ENCODE measurements at regions not wholly inside any gene's neighbourhood (a gene's known extent, or its start where the extent isn't known, plus 50 kb on each side); places are given as distances from the start of the nearest gene placed in this dataset.

DNA sequence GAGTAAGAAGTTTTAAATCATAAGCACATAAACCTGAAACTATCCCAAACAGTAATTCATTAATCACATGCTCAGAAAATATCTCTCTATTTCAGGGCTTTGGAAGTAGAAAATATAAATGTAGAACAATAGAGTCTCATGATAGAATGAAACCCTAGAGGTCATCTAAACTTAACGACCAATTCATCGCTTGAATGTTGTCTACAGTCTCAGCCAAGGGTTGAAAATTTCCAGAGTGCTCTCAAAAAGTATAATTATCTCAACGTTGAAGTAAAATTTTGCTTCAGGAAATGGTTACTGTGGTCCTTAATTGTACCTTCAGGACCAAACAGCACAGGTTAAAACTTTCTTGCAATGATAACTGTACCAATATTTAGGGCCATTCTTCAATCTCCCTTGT is 1053.6 kb upstream of the SEL1L start:
- Histone ChIP-seq H3K9me3 (ENCODE audit: control insufficient read depth, low read length) (no peaks in the 10 kb centered on the region), H3K4me1 (ENCODE audit: control insufficient read depth, insufficient read depth, low read length) (peaks cover 3% of the 10 kb centered on the region), H3K9ac (ENCODE audit: low read length) (no peak overlapping the region), H3K4me3 (ENCODE audit: low read length) (no peak overlapping the region), H3K27me3 (replicated peaks; ENCODE audit: control insufficient read depth, insufficient read depth, low read length) (no peaks in the 10 kb centered on the region), H3K36me3 (ENCODE audit: control insufficient read depth, insufficient read depth, low read length, severe bottlenecking) (no peaks in the 10 kb centered on the region)
- DNase-seq (ENCODE audit: low read depth): no peak

DNA sequence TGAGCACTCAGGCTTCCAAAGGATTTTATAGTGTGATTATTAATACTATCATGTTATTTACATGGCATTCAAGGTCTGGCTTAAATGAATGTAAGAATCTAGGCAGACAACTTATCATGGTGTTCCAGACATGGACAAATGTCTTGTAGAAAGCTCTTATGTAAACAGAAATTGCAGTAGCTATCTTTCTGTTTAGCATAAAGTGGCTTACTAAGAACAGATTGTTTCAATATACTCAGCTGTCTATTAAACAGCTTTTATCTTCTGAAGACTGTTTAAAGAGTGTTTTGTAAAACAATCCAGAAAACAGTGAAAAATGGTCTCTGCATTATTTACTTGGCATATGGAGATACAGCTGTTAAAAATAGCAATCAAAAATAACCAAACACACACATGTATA is 1061.8 kb upstream of the SEL1L start:
- DNase-seq (ENCODE audit: low read depth): no peak
- Histone ChIP-seq H3K4me3 (ENCODE audit: low read length) (no peak overlapping the region), H3K36me3 (ENCODE audit: control insufficient read depth, insufficient read depth, low read length, severe bottlenecking) (no peaks in the 10 kb centered on the region), H3K27me3 (replicated peaks; ENCODE audit: control insufficient read depth, insufficient read depth, low read length) (no peaks in the 10 kb centered on the region), H3K9me3 (ENCODE audit: control insufficient read depth, low read length) (peaks cover 4% of the 10 kb centered on the region), H3K4me1 (ENCODE audit: control insufficient read depth, insufficient read depth, low read length) (peaks cover 9% of the 10 kb centered on the region), H3K9ac (ENCODE audit: low read length) (no peak overlapping the region)

DNA sequence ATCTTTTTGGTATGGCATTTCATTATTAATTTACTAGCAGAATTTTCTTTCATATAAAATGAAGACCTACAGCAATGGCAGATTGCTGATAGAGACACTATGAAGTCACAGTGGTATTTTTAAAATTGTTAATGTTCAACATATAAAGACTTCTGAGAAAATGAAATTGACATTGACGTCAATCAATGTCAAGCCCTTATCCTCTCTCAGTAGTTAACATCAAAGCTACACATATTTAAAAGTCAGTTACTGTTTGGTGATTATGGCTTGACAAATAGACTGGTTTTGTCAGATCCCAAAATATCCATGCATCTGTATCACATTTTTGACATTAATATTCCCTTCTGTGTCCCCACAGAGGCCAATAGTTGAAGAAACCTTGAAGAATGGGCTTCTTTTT is 1069.1 kb upstream of the SEL1L start:
- no peaks in the 10 kb centered on the region for H3K36me3 ChIP-seq (ENCODE audit: control insufficient read depth, insufficient read depth, low read length, severe bottlenecking)
- no peak overlapping the region for H3K9ac ChIP-seq (ENCODE audit: low read length)
- H3K4me1 ChIP-seq (ENCODE audit: control insufficient read depth, insufficient read depth, low read length): no peaks in the 10 kb centered on the region
- DNase-seq (ENCODE audit: low read depth): no peak
- H3K9me3 ChIP-seq (ENCODE audit: control insufficient read depth, low read length): peaks cover 4% of the 10 kb centered on the region
- no peaks in the 10 kb centered on the region for H3K27me3 ChIP-seq (replicated peaks; ENCODE audit: control insufficient read depth, insufficient read depth, low read length)
- no peak overlapping the region for H3K4me3 ChIP-seq (ENCODE audit: low read length)

DNA sequence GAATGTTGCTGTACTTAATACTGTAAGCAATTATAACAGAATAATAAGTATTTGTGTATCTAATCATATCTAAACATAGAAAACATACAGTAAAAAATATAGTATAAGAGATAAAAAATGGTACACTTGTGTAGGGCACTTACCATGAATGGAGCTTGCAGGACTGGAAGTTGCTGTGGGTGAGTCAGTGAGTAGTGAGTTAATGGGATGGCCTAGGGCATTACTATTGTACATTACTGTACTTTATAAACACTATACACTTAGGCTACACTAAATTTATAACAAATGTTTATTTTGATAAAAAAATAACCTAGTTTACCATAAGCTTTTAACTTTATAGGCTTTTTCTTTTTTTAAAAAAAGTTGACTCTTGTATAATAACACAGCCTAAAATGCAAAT is 1071.2 kb upstream of the SEL1L start:
- no peak overlapping the region for H3K4me3 ChIP-seq (ENCODE audit: low read length)
- H3K4me1 ChIP-seq (ENCODE audit: control insufficient read depth, insufficient read depth, low read length): no peaks in the 10 kb centered on the region
- H3K27me3 ChIP-seq (replicated peaks; ENCODE audit: control insufficient read depth, insufficient read depth, low read length): no peaks in the 10 kb centered on the region
- DNase-seq (ENCODE audit: low read depth): no peak
- H3K9me3 ChIP-seq (ENCODE audit: control insufficient read depth, low read length): no peaks in the 10 kb centered on the region
- H3K9ac ChIP-seq (ENCODE audit: low read length): no peak overlapping the region
- H3K36me3 ChIP-seq (ENCODE audit: control insufficient read depth, insufficient read depth, low read length, severe bottlenecking): no peaks in the 10 kb centered on the region

DNA sequence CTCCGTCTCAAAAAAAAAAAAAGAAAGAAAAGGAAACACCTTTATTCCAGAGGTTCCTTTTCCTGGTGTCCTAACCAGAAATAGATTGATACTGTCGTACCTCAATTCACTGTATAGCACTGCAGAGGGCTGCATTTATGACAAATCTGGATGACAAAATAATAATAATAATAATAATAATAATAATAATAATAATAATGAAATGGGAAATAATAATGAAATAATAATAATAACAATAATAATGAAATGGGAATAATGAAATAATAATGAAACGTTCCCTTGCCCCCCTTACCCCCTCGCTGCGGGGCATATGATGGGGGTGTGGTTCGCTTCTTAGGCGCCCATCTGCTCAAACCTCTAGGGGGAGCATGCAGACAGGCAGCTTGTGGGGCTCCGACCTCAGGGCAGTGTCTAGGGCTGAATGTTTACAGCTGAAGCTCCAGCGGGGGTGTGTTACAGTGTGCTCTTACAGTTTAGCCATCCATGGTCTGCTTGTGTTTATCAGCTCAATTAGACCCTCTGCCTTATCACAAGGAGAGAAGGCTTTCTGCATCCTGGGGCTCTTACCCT is 1088.3 kb upstream of the SEL1L start:
- H3K4me3 ChIP-seq (ENCODE audit: low read length): no peak overlapping the region
- no peaks in the 10 kb centered on the region for H3K27me3 ChIP-seq (replicated peaks; ENCODE audit: control insufficient read depth, insufficient read depth, low read length)
- no peak overlapping the region for H3K9ac ChIP-seq (ENCODE audit: low read length)
- no peak for DNase-seq (ENCODE audit: low read depth)
- no peaks in the 10 kb centered on the region for H3K36me3 ChIP-seq (ENCODE audit: control insufficient read depth, insufficient read depth, low read length, severe bottlenecking)
- H3K4me1 ChIP-seq (ENCODE audit: control insufficient read depth, insufficient read depth, low read length): no peaks in the 10 kb centered on the region
- H3K9me3 ChIP-seq (ENCODE audit: control insufficient read depth, low read length): no peaks in the 10 kb centered on the region

DNA sequence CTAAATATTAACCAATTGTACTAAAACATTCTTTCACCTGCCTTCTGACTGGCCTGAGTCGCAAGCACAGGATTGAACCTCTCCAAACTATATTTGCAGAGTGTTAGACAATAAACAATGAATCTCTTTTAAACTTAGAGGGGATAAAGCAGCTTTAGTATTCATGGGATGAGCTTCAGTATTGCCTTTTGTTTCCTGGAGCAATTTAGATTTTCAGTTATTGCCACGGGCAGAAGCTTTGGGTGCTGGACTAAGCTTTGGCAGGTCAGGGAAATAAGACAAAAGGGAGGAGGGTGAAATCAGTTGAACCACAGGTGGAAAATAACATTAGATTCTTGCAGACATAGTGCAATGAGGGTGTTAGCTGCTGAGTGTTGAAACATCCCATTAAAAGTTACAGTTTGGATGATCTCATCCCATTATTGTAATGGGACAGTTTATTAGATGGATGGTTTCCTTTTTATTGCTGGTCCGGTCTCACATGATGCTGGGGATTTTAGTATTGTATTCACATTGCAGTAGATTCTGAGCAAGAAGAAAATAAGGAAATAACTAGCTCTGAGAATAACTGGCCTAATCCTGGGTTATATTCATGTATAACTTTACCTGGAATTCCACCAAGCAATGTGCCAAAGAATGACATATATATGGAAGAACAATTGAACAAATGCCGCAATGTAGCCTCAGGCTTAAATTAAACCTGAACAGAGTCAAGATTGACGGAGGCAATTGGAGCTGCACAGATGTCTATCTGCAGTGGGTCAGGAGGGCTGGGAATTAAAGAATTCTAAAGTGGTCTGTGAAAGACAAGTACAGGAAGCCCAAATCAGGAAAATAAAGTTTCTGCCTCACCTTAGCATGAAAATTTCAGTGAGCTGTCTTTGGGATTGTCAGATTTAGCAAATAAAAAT is 1092.8 kb upstream of the SEL1L start:
- no peak for DNase-seq (ENCODE audit: low read depth)
- Histone ChIP-seq H3K27me3 (replicated peaks; ENCODE audit: control insufficient read depth, insufficient read depth, low read length) (no peaks in the 10 kb centered on the region), H3K4me1 (ENCODE audit: control insufficient read depth, insufficient read depth, low read length) (no peaks in the 10 kb centered on the region), H3K4me3 (ENCODE audit: low read length) (no peak overlapping the region), H3K36me3 (ENCODE audit: control insufficient read depth, insufficient read depth, low read length, severe bottlenecking) (no peaks in the 10 kb centered on the region), H3K9ac (ENCODE audit: low read length) (no peak overlapping the region), H3K9me3 (ENCODE audit: control insufficient read depth, low read length) (no peaks in the 10 kb centered on the region)

DNA sequence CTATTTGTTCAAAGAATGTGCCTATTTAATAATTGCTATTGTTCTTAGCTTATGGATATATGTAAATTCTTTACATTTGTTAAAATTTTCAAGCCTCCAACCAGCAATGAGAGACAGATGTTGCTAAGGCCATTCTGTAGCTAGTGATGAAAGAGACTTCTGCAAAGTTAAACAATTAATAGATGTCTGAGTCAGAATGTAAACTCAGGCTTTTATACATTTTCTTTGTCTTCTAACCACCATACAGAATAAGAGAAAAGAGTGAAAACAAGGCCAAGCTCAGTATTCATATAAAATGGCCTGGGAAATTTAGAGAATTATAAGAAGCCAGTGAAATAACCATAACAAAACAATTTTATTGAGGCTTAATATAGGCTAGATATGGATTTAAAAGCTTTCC is 1102.3 kb upstream of the SEL1L start:
- no peaks in the 10 kb centered on the region for H3K4me1 ChIP-seq (ENCODE audit: control insufficient read depth, insufficient read depth, low read length)
- H3K27me3 ChIP-seq (replicated peaks; ENCODE audit: control insufficient read depth, insufficient read depth, low read length): no peaks in the 10 kb centered on the region
- H3K36me3 ChIP-seq (ENCODE audit: control insufficient read depth, insufficient read depth, low read length, severe bottlenecking): no peaks in the 10 kb centered on the region
- no peak for DNase-seq (ENCODE audit: low read depth)
- H3K9ac ChIP-seq (ENCODE audit: low read length): no peak overlapping the region
- H3K4me3 ChIP-seq (ENCODE audit: low read length): no peak overlapping the region
- H3K9me3 ChIP-seq (ENCODE audit: control insufficient read depth, low read length): no peaks in the 10 kb centered on the region

DNA sequence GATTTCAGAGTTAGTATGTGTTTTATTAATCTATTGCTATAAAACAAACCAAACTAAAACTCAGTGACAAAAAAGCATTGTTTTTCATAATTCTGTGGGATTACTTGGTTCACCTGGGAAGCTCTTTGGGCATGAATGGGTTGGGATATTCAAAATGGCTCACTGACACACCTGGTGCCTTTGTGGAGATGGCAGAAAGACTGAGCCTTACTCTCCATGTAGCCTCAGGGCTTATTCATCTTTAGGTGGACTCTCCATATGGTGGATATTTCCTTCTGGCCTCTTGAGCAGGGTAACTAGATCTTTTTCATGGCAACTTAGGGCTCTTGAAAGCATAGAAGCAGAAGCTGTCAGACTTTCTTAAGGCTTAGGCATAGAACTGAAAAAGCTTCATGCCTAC is 1102.8 kb upstream of the SEL1L start:
- Histone ChIP-seq H3K4me1 (ENCODE audit: control insufficient read depth, insufficient read depth, low read length) (no peaks in the 10 kb centered on the region), H3K27me3 (replicated peaks; ENCODE audit: control insufficient read depth, insufficient read depth, low read length) (no peaks in the 10 kb centered on the region), H3K9ac (ENCODE audit: low read length) (no peak overlapping the region), H3K4me3 (ENCODE audit: low read length) (no peak overlapping the region), H3K9me3 (ENCODE audit: control insufficient read depth, low read length) (no peaks in the 10 kb centered on the region), H3K36me3 (ENCODE audit: control insufficient read depth, insufficient read depth, low read length, severe bottlenecking) (no peaks in the 10 kb centered on the region)
- no peak for DNase-seq (ENCODE audit: low read depth)

DNA sequence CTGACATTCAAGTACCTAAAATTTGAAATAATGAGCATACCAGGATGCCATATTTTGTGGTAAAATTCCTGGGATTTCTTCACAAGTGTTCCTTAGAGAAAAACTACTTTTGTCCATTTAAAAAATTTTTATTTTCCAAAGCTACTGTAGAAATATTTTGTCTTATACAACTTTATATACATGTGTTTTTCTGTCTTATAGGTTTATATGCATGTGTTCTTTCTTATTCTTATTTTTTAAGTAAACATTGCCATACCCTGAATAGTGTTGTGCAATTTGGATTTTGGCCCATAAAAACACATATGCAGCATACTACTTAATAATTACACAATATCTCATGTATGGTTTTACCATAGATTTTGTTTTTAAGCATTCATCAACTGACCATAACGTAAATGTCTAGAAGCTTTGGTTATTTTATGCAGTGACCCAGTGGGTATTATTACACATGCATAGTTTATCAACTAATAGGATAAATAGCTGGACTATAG is 1107.4 kb upstream of the SEL1L start:
- no peaks in the 10 kb centered on the region for H3K9me3 ChIP-seq (ENCODE audit: control insufficient read depth, low read length)
- no peak overlapping the region for H3K9ac ChIP-seq (ENCODE audit: low read length)
- H3K4me3 ChIP-seq (ENCODE audit: low read length): no peak overlapping the region
- H3K4me1 ChIP-seq (ENCODE audit: control insufficient read depth, insufficient read depth, low read length): no peaks in the 10 kb centered on the region
- H3K27me3 ChIP-seq (replicated peaks; ENCODE audit: control insufficient read depth, insufficient read depth, low read length): no peaks in the 10 kb centered on the region
- DNase-seq (ENCODE audit: low read depth): no peak
- H3K36me3 ChIP-seq (ENCODE audit: control insufficient read depth, insufficient read depth, low read length, severe bottlenecking): no peaks in the 10 kb centered on the region

DNA sequence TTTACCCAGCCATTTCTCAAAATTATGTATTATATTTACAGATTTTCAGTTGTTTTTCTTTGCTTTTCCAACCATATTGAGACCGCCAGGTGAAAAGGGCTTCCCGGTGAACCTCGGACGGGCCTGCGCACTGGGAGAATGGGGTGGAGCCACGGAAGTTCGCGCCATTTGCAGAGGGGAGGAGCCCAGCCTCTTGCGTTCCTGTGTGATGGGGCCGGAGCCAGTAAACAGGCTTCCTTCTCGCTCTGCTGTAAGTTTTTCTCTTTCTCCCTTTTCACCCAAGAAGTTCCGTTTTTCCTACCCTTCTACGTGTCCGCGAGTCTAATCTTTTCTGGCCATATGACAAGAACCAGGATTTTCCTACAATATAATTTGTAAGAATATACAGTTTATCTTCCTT is 1108.8 kb upstream of the SEL1L start:
- Histone ChIP-seq H3K9ac (ENCODE audit: low read length) (no peak overlapping the region), H3K4me3 (ENCODE audit: low read length) (no peak overlapping the region), H3K9me3 (ENCODE audit: control insufficient read depth, low read length) (no peaks in the 10 kb centered on the region), H3K27me3 (replicated peaks; ENCODE audit: control insufficient read depth, insufficient read depth, low read length) (no peaks in the 10 kb centered on the region), H3K36me3 (ENCODE audit: control insufficient read depth, insufficient read depth, low read length, severe bottlenecking) (no peaks in the 10 kb centered on the region), H3K4me1 (ENCODE audit: control insufficient read depth, insufficient read depth, low read length) (no peaks in the 10 kb centered on the region)
- DNase-seq (ENCODE audit: low read depth): no peak

DNA sequence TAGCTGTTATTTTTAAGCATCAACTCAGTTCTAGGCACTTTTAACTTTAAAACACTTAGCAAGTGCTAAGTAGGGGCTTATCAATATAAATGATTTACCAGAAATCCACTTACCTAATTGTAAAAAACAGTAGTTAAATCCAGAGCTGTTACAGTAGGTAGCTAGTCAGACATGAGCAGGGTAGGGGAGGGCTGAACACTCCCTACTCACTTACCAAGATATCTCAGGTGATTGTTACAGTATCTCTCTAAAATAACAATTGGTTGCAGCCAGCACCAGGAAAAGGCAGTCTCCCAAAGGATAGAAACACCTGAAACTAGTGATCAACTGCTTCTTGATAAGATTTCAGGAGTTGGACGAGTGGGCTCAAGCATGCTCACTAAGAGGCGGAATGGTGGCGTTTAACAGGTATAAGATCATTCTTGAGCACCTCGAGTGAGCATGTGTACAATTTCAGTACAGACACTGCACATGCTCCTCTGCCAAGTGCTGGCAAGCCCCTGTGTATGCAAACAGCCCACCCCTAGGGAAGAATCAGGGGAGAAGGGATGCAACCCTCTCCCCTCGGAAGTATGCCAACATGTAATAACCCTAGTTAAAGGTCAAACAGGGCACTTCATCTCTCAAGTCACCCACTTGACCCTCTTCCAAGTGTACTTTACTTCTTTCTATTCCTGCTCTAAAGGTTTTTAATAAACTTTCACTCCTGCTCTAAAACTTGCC is 1113.6 kb upstream of the SEL1L start:
- Histone ChIP-seq H3K27me3 (replicated peaks; ENCODE audit: control insufficient read depth, insufficient read depth, low read length) (no peaks in the 10 kb centered on the region), H3K36me3 (ENCODE audit: control insufficient read depth, insufficient read depth, low read length, severe bottlenecking) (no peaks in the 10 kb centered on the region), H3K9me3 (ENCODE audit: control insufficient read depth, low read length) (no peaks in the 10 kb centered on the region), H3K4me1 (ENCODE audit: control insufficient read depth, insufficient read depth, low read length) (no peaks in the 10 kb centered on the region), H3K4me3 (ENCODE audit: low read length) (no peak overlapping the region), H3K9ac (ENCODE audit: low read length) (no peak overlapping the region)
- DNase-seq (ENCODE audit: low read depth): no peak

All from adipocyte (in vitro differentiated cells).